ENCODE measurements at regions not wholly inside any gene's neighbourhood (a gene's known extent, or its start where the extent isn't known, plus 50 kb on each side); places are given as distances from the start of the nearest gene placed in this dataset.

DNA sequence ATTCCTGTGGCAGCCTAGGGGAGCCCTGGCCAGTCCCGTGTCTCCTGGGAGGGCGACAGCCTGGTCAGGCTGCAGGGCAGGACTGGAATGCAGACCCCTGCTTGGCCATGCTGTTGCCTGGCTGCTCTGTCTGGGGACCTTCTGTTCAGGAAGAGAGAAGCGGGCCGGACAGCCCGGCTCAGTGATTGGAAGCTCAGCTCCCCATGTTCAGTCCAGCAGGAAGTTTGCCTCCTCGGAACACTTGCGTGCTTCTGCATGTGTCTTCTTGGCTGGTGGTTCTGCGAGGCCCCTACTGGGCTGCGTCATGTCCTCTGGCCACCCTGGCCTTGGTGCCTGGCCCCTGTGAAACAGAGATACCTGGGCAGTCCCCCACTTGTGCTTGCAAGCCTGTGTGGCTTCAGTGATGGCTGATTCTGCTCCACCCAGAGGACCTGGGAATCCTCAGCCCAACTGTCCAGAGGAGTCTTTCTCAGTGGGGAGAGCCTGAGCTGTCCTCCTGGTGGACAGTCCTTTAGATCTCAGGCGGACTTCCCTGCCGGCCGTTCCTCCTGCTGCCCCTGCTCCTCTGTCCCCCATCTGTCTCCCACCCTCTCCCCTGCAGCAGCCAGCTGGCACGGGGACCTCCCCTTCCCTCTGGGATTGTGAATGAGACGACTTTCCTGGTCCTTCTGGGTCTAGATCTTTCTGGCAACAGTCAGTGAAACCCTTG is 279.5 kb downstream of the SEC14L1 start:
- DNase-seq (ENCODE audit: extremely low read depth in 1 of 4, low spot score in 3 of 4) (no peak), ATAC-seq (peak; percentile 42), FAIRE-seq (no peak)
- ChIA-PET POLR2A (interaction anchor here (0.9 to 1.2 kb wide), 5 partner anchors 15 to 89 kb away, joined by 3 to 5 read pairs (median 3); no protein-coding TSS in a partner anchor), CTCF (ENCODE audit: low intra/inter-chr PET ratio) (no interaction called here)
- peaks cover 53% of the 10 kb centered on the region for H4K20me1 ChIP-seq (replicated peaks; ENCODE audit: control insufficient read depth, insufficient read depth, low read length)
- in situ Hi-C loops (cut with MboI) (no loop called here), intact Hi-C loops (cut with micrococcal nuclease) (no loop called here)
- no peaks in the 10 kb centered on the region for H3K27me3 ChIP-seq (ENCODE audit: control insufficient read depth in 2 of 2, insufficient read depth in 2 of 2, low read length in 2 of 2)
- H3K79me2 ChIP-seq (ENCODE audit: control insufficient read depth, insufficient read depth, low read length): peaks cover 34% of the 10 kb centered on the region
- 75% methylated on average over 13 of the region's 14 CpGs for WGBS (ENCODE audit: insufficient coverage, low coverage, missing lambda C conversion rate)
- peak overlapping the region; percentile 28 to 68; a peak in 3 of 4 replicates for H3K9ac ChIP-seq (ENCODE audit: insufficient read depth in 1 of 2, low read depth in 2 of 2, low read length in 2 of 2)
- peaks cover 10% of the 10 kb centered on the region for H3K9me1 ChIP-seq (ENCODE audit: control insufficient read depth, insufficient read depth, low read length)
- H3K36me3 ChIP-seq (ENCODE audit: control insufficient read depth, insufficient read depth, low read length): peaks cover 15% of the 10 kb centered on the region; the same call in 2 of the 3 replicates
- peaks cover 26 to 65% of the 10 kb centered on the region in 2 experiments for H3K4me1 ChIP-seq (replicated peaks in 1 of 2; ENCODE audit: control insufficient read depth in 2 of 2, insufficient read depth in 2 of 2, low read length in 2 of 2)
- BruUV-seq (replicated peaks): no TSS peak
- peak overlapping the region; percentile 33 for H3K4me2 ChIP-seq (ENCODE audit: insufficient read depth, low read length)
- H3K27ac ChIP-seq (ENCODE audit: extremely low read depth, low read depth, low read length): no peak overlapping the region; the same call in 2 of the 3 replicates
- H3K9me3 ChIP-seq (replicated peaks; ENCODE audit: control insufficient read depth, insufficient read depth, low read depth, low read length): no peaks in the 10 kb centered on the region
- no peak overlapping the region for H3K4me3 ChIP-seq
- no peak overlapping the region for H2AFZ ChIP-seq (ENCODE audit: low read depth, low read length)
- no peak for TF ChIP-seq CBX8 (IDR thresholded peaks at IDR 0.05; ENCODE audit: borderline replicate concordance, extremely low read depth, low read depth, low read length, poor library complexity, severe bottlenecking)
- TF ChIP-seq, protein P1, sequence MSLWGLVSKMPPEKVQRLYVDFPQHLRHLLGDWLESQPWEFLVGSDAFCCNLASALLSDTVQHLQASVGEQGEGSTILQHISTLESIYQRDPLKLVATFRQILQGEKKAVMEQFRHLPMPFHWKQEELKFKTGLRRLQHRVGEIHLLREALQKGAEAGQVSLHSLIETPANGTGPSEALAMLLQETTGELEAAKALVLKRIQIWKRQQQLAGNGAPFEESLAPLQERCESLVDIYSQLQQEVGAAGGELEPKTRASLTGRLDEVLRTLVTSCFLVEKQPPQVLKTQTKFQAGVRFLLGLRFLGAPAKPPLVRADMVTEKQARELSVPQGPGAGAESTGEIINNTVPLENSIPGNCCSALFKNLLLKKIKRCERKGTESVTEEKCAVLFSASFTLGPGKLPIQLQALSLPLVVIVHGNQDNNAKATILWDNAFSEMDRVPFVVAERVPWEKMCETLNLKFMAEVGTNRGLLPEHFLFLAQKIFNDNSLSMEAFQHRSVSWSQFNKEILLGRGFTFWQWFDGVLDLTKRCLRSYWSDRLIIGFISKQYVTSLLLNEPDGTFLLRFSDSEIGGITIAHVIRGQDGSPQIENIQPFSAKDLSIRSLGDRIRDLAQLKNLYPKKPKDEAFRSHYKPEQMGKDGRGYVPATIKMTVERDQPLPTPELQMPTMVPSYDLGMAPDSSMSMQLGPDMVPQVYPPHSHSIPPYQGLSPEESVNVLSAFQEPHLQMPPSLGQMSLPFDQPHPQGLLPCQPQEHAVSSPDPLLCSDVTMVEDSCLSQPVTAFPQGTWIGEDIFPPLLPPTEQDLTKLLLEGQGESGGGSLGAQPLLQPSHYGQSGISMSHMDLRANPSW (CRISPR knock-in tag; IDR thresholded peaks at IDR 0.05): no peak
- TF ChIP-seq U2AF1 (optimal IDR thresholded peaks at IDR 0.05; ENCODE audit: low read depth, low read length): no peak
- no peak for TF ChIP-seq CXXC5 (CRISPR knock-in tag; IDR thresholded peaks at IDR 0.05)
- TF ChIP-seq, protein P2, sequence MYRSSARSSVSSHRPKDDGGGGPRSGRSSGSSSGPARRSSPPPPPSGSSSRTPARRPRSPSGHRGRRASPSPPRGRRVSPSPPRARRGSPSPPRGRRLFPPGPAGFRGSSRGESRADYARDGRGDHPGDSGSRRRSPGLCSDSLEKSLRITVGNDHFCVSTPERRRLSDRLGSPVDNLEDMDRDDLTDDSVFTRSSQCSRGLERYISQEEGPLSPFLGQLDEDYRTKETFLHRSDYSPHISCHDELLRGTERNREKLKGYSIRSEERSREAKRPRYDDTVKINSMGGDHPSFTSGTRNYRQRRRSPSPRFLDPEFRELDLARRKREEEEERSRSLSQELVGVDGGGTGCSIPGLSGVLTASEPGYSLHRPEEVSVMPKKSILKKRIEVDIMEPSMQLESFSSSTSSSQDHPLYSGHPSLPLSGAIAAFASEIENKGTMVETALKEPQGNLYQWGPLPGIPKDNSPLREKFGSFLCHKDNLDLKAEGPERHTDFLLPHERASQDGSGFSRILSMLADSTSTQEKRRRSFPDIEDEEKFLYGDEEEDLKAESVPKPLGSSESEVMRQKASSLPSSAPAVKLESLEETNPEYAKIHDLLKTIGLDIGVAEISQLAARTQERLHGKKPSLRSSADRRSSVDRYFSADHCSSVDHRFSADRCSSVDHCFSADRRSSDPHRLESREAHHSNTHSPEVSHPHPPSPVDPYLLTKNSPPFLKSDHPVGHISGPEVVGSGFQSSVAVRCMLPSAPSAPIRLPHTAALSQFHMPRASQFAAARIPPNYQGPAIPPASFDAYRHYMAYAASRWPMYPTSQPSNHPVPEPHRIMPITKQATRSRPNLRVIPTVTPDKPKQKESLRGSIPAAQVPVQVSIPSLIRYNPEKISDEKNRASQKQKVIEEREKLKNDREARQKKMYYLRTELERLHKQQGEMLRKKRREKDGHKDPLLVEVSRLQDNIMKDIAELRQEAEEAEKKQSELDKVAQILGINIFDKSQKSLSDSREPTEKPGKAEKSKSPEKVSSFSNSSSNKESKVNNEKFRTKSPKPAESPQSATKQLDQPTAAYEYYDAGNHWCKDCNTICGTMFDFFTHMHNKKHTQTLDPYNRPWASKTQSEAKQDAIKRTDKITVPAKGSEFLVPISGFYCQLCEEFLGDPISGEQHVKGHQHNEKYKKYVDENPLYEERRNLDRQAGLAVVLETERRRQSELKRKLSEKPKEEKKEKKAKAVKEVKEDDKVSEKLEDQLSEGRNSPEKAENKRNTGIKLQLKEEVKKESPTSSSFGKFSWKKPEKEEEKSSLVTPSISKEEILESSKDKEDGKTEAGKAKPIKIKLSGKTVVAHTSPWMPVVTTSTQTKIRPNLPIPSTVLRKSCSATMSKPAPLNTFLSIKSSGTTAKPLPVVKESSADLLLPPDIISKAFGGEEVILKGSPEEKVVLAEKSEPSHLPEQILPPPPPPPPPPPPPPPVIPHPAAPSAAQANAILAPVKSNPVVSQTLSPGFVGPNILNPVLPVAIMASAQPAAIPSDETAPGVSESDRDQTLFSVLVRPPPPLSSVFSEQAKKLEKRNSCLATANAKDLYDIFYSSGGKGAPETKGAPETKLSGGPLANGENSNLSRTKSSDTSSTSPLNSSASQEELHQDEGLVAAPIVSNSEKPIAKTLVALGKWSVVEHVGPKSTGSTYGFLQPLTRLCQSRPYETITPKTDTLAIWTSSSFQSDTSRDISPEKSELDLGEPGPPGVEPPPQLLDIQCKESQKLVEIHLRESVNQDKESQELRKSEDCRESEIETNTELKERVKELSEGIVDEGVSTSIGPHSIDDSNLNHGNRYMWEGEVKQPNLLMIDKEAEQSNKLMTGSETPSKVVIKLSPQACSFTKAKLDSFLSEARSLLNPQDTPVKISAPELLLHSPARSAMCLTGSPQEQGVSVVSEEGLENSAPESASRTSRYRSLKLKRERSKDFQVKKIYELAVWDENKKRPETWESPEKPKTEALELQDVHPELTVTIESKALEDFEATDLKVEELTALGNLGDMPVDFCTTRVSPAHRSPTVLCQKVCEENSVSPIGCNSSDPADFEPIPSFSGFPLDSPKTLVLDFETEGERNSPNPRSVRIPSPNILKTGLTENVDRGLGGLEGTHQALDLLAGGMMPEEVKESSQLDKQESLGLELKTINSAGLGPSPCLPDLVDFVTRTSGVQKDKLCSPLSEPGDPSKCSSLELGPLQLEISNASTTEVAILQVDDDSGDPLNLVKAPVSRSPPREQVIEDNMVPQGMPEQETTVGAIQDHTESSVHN (IDR thresholded peaks at IDR 0.05; ENCODE audit: borderline replicate concordance in 1 of 2, low read depth in 1 of 2): no peak
- TF ChIP-seq ZNF224 (CRISPR knock-in tag; IDR thresholded peaks at IDR 0.05): no peak
- TF ChIP-seq, protein P3, sequence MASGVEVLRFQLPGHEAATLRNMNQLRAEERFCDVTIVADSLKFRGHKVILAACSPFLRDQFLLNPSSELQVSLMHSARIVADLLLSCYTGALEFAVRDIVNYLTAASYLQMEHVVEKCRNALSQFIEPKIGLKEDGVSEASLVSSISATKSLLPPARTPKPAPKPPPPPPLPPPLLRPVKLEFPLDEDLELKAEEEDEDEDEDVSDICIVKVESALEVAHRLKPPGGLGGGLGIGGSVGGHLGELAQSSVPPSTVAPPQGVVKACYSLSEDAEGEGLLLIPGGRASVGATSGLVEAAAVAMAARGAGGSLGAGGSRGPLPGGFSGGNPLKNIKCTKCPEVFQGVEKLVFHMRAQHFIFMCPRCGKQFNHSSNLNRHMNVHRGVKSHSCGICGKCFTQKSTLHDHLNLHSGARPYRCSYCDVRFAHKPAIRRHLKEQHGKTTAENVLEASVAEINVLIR (CRISPR knock-in tag; IDR thresholded peaks at IDR 0.05): no peak
- no peak for TF ChIP-seq ZNF780A (CRISPR knock-in tag; IDR thresholded peaks at IDR 0.05)
